SK-N-SH (cell line): ENCODE measurements at regions not wholly inside any gene's neighbourhood (a gene's known extent, or its start where the extent isn't known, plus 50 kb on each side); places are given as distances from the start of the nearest gene placed in this dataset.
A peak's percentile ranks its signal among the peaks of the same experiment; 100 is the strongest.

Experiments
- CTCF ChIA-PET: fragments of 300-600, 350-600 bp; formaldehyde crosslinking; extraction: SDS; loops from one replicate; lab custom pipeline; 2021; lab: Yijun Ruan, JAX
- POLR2A ChIA-PET: fragments of 350-600 bp; sonication (Branson Sonifier 250); formaldehyde crosslinking; extraction: SDS; loops from one replicate; lab custom pipeline; 2020; ENCODE audit warnings: antibody characterized with exemption, inconsistent platforms; lab: Yijun Ruan, JAX
- DNase-seq: peaks from one replicate; pipeline ENCODE4 v3.0.0; 2012
- H2AFZ ChIP-seq: fragments of 200-600 bp; sonication (generic); 2 replicates; pipeline ENCODE4 v1.8.1; 2016; ENCODE audit warnings: antibody characterized with exemption, mild to moderate bottlenecking, low read depth
- H3F3A ChIP-seq: fragments of 200-600 bp; sonication (generic); replicated peaks from 2 replicates; pipeline ENCODE3; 2016; ENCODE audit warnings: antibody characterized with exemption, mild to moderate bottlenecking; ENCODE audit not compliant: insufficient read depth
- H3K27ac ChIP-seq, 2 experiments: fragments of 200-500 bp in 1 of 2; fragments of 200-600 bp in 1 of 2; sonication (Bioruptor generic) in 1 of 2; sonication (generic), shearing (Covaris generic) in 1 of 2; 2 replicates each; pipeline versions ENCODE4 v1.5.1 to v1.6.1; 2014 to 2016; ENCODE audit warnings: low read depth in 2 of 2, inconsistent platforms in 1 of 2, low read length in 1 of 2, mild to moderate bottlenecking in 1 of 2, mixed read lengths in 1 of 2
- H3K27me3 ChIP-seq: fragments of 200-600 bp; sonication (generic), shearing (Covaris generic); 2 replicates; pipeline ENCODE4 v1.6.1; 2016; ENCODE audit warnings: mixed run types; ENCODE audit not compliant: insufficient read depth
- H3K36me3 ChIP-seq, 2 experiments: fragments of 200-500 bp in 1 of 2; fragments of 200-600 bp in 1 of 2; sonication (Bioruptor generic) in 1 of 2; sonication (generic) in 1 of 2; replicated peaks in 1 of 2; 2 replicates each; pipeline versions ENCODE3 to v1.5.1; 2014 to 2016; ENCODE audit warnings: low read length in 1 of 2, mild to moderate bottlenecking in 1 of 2; ENCODE audit not compliant: insufficient read depth in 2 of 2, control insufficient read depth in 1 of 2
- H3K4me1 ChIP-seq, 2 experiments: fragments of 200-500 bp in 1 of 2; fragments of 200-600 bp in 1 of 2; sonication (Bioruptor generic) in 1 of 2; sonication (generic), shearing (Covaris generic) in 1 of 2; 2 replicates each; pipeline versions ENCODE4 v1.5.1 to v1.6.1; 2014 to 2016; ENCODE audit warnings: low read depth in 1 of 2, low read length in 1 of 2, mixed run types in 1 of 2; ENCODE audit not compliant: insufficient read depth in 2 of 2, control insufficient read depth in 1 of 2
- H3K4me2 ChIP-seq: fragments of 200-600 bp; sonication (generic), shearing (Covaris generic); 2 replicates; pipeline ENCODE4 v1.6.1; 2017; ENCODE audit warnings: mixed run types
- H3K4me3 ChIP-seq, 2 experiments: fragments of 200-500 bp in 1 of 2; fragments of 200-600 bp in 1 of 2; sonication (Bioruptor generic) in 1 of 2; sonication (generic), shearing (Covaris generic) in 1 of 2; 2 replicates each; pipeline versions ENCODE4 v1.5.1 to v1.8.1; 2014 to 2016; ENCODE audit warnings: low read depth in 2 of 2, inconsistent platforms in 1 of 2, low read length in 1 of 2, mild to moderate bottlenecking in 1 of 2, mixed read lengths in 1 of 2, moderate library complexity in 1 of 2
- H3K79me2 ChIP-seq: fragments of 200-600 bp; sonication (generic); 2 replicates; pipeline ENCODE4 v1.8.1; 2017; ENCODE audit warnings: mild to moderate bottlenecking; ENCODE audit not compliant: insufficient read depth
- H3K9ac ChIP-seq: fragments of 200-600 bp; sonication (generic); 2 replicates; pipeline ENCODE4 v1.6.1; 2017; ENCODE audit warnings: mixed run types
- H3K9me2 ChIP-seq: fragments of 200-600 bp; sonication (generic); 2 replicates; pipeline ENCODE4 v1.6.1; 2017; ENCODE audit warnings: mixed run types
- H3K9me3 ChIP-seq: fragments of 200-600 bp; sonication (generic); 2 replicates; pipeline ENCODE4 v1.6.1; 2017; ENCODE audit warnings: mixed run types, mild to moderate bottlenecking, moderate library complexity
- H4K20me1 ChIP-seq: fragments of 200-600 bp; sonication (generic); 2 replicates; pipeline ENCODE4 v1.6.1; 2017; ENCODE audit warnings: mild to moderate bottlenecking, mixed run types; ENCODE audit not compliant: insufficient read depth
- EP300 ChIP-seq, 2 experiments: IDR thresholded peaks; 2 replicates each; pipeline versions ENCODE4 v1.4.0 to v1.6.1; 2012; ENCODE audit warnings: borderline replicate concordance in 1 of 2, low read depth in 1 of 2, low read length in 1 of 2
- FOSL2 ChIP-seq: IDR thresholded peaks from 2 replicates; pipeline ENCODE4 v1.4.0; 2012; ENCODE audit warnings: low read depth, mild to moderate bottlenecking, moderate library complexity, borderline replicate concordance
- FOXJ3 ChIP-seq: sonication (generic); formaldehyde crosslinking; IDR thresholded peaks from 2 replicates; pipeline ENCODE4 v1.5.1; 2020; ENCODE audit warnings: mild to moderate bottlenecking, missing genetic modification reagents
- NFIC ChIP-seq: IDR thresholded peaks from 2 replicates; pipeline ENCODE4 v1.4.0; 2012; ENCODE audit warnings: borderline replicate concordance
- NRF1 ChIP-seq: IDR thresholded peaks from 2 replicates; pipeline ENCODE4 v1.6.1; 2012; ENCODE audit warnings: low read depth, mild to moderate bottlenecking, low read length
- POLR2AphosphoS5 ChIP-seq: IDR thresholded peaks from 2 replicates; pipeline ENCODE4 v1.6.1; 2012; ENCODE audit warnings: low read depth, low read length
- RCOR1 ChIP-seq: fragments of 150-350 bp; IDR thresholded peaks from 2 replicates; pipeline ENCODE4 v1.6.1; 2017; ENCODE audit warnings: antibody characterized with exemption, low read length
- TCF12 ChIP-seq: IDR thresholded peaks from 2 replicates; pipeline ENCODE4 v1.4.0; 2012
- YY1 ChIP-seq: IDR thresholded peaks from 2 replicates; pipeline ENCODE4 v1.4.0; 2012; ENCODE audit warnings: low read depth, mild to moderate bottlenecking
- WGBS: methylation state at CpG from one replicate; pipeline ENCODE4 v1.1.6; 2017; ENCODE audit warnings: low lambda C conversion rate; 5-methylcytosine and 5-hydroxymethylcytosine counted together
- TF ChIP-seq, protein P1 (sequence below): fragments of 150-350 bp; IDR thresholded peaks from 2 replicates; pipeline ENCODE4 v1.6.1; 2017; ENCODE audit warnings: antibody characterized with exemption, low read length, low read depth, borderline replicate concordance
- TF ChIP-seq, protein P2 (sequence below): fragments of 200-600 bp; sonication (generic); IDR thresholded peaks from 2 replicates; pipeline ENCODE4 v1.6.1; 2017; ENCODE audit warnings: antibody characterized with exemption, mild to moderate bottlenecking, moderate library complexity

DNA sequence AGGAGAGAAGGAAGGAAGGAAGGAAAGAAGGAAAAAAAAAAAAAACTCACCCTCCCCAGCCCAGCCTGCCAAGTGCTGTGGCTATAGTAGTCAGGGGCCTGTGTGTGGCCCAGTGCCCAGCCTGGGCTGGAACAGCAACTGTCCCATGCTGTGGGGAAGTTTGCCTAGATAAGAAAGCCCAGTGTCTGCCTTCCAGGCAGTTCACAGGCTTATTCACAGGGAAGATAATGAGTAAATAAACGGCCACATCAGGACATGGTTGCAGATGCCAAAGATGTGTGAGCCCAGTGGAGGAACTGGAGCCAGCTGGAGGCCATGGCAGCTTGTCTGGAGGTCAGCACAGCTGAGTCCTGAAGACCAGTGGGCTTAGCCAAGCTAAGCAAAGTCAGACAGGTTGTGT is 132.4 kb upstream of the FOXK1 start:
- H3K79me2 ChIP-seq, result no peaks in the 10 kb centered on the region
- ChIA-PET CTCF (interaction anchor here (0.8 kb wide), 2 partner anchors 10 to 18 kb away, joined by 3 read pairs; no protein-coding TSS in a partner anchor), POLR2A (no interaction called here)
- peak; percentile 31 for DNase-seq
- H3K27me3 ChIP-seq, result no peaks in the 10 kb centered on the region
- H3K9me3 ChIP-seq, result peaks cover 6% of the 10 kb centered on the region; the same call in 1 of the 2 replicates
- H3K9me2 ChIP-seq, result no peaks in the 10 kb centered on the region
- no peaks in the 10 kb centered on the region for H3K36me3 ChIP-seq
- 0% methylated on average over 1 of the region's 1 CpG for WGBS
- TF ChIP-seq, protein P1, sequence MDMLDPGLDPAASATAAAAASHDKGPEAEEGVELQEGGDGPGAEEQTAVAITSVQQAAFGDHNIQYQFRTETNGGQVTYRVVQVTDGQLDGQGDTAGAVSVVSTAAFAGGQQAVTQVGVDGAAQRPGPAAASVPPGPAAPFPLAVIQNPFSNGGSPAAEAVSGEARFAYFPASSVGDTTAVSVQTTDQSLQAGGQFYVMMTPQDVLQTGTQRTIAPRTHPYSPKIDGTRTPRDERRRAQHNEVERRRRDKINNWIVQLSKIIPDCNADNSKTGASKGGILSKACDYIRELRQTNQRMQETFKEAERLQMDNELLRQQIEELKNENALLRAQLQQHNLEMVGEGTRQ, result no peak
- no peak for TF ChIP-seq EP300 (IDR thresholded peaks at IDR 0.05; ENCODE audit: borderline replicate concordance in 1 of 2, low read depth in 1 of 2, low read length in 1 of 2)
- TF ChIP-seq TCF12, result no peak
- TF ChIP-seq, protein P2, sequence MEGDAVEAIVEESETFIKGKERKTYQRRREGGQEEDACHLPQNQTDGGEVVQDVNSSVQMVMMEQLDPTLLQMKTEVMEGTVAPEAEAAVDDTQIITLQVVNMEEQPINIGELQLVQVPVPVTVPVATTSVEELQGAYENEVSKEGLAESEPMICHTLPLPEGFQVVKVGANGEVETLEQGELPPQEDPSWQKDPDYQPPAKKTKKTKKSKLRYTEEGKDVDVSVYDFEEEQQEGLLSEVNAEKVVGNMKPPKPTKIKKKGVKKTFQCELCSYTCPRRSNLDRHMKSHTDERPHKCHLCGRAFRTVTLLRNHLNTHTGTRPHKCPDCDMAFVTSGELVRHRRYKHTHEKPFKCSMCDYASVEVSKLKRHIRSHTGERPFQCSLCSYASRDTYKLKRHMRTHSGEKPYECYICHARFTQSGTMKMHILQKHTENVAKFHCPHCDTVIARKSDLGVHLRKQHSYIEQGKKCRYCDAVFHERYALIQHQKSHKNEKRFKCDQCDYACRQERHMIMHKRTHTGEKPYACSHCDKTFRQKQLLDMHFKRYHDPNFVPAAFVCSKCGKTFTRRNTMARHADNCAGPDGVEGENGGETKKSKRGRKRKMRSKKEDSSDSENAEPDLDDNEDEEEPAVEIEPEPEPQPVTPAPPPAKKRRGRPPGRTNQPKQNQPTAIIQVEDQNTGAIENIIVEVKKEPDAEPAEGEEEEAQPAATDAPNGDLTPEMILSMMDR, result no peak
- TF ChIP-seq NRF1, result no peak
- no peak for TF ChIP-seq FOSL2
- no peak for TF ChIP-seq FOXJ3
- TF ChIP-seq RCOR1, result peak; percentile 48; the same call in 1 of the 2 replicates
- H3K4me3 ChIP-seq, result no peak overlapping the region
- H3K9ac ChIP-seq, result no peak overlapping the region
- no peak overlapping the region for H2AFZ ChIP-seq
- H3K4me2 ChIP-seq, result no peak overlapping the region
- H3F3A ChIP-seq, result no peaks in the 10 kb centered on the region
- H3K4me1 ChIP-seq, result peaks cover 0 to 10% of the 10 kb centered on the region in 2 experiments; a peak in 1 of 4 replicates
- H3K27ac ChIP-seq, result no peak overlapping the region; a peak in 1 of 4 replicates
- no peaks in the 10 kb centered on the region for H4K20me1 ChIP-seq

DNA sequence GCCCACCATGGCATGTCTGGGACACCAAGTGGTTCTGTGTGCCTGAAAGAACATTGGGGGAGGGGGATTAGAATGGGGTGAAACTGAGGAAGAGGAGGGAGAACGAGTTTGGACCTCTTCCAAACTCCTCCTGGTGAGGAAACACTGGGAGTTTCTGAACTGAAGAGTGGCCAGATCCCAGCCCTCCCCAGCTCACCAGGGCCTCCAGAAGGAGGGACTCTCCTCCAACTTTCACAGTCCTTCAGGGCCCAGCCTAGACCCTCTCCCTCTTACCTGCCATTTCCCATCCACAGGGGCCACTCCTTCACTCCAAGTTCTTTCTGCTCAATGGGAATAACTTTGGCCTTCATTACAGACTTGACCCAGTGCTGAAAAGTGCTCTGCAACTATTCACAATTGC is 132.0 kb upstream of the FOXK1 start:
- no peak for TF ChIP-seq TCF12
- no peaks in the 10 kb centered on the region for H3K79me2 ChIP-seq
- H3K9me3 ChIP-seq, result peaks cover 6% of the 10 kb centered on the region; the same call in 1 of the 2 replicates
- POLR2A ChIA-PET, result no interaction called here
- H3K36me3 ChIP-seq, result no peaks in the 10 kb centered on the region
- no peak for DNase-seq
- no peak overlapping the region for H2AFZ ChIP-seq
- WGBS, result 4% methylated on average over 1 of the region's 1 CpG
- H3K9me2 ChIP-seq, result no peaks in the 10 kb centered on the region
- no peaks in the 10 kb centered on the region for H3F3A ChIP-seq
- H3K27me3 ChIP-seq, result no peaks in the 10 kb centered on the region
- no peak overlapping the region for H3K9ac ChIP-seq
- no peak overlapping the region for H3K4me2 ChIP-seq
- CTCF ChIA-PET, result interaction anchor here (0.8 kb wide), 2 partner anchors 10 to 19 kb away, joined by 3 read pairs; no protein-coding TSS in a partner anchor
- H3K4me1 ChIP-seq, result peaks cover 0 to 10% of the 10 kb centered on the region in 2 experiments; a peak in 1 of 4 replicates
- H3K4me3 ChIP-seq, result no peak overlapping the region
- no peaks in the 10 kb centered on the region for H4K20me1 ChIP-seq
- H3K27ac ChIP-seq, result no peak overlapping the region; a peak in 1 of 4 replicates

DNA sequence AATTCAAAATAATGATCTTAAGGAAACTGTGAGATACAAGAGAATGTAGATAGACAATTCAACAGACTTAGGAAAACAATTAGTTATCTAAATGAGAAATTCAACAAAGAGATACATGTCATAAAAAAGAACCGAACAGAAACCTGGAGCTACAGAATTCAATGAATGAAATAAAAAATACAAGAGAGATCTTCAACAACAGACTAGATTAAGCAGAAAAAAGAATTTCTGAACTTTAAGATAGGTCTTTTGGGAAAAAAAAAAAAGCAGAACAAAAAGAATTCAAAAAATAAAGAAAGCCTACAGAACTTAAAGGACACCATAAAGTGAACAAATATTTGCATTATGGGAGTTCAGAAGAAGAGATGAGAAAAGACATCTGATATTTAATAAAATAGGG is 129.1 kb upstream of the FOXK1 start:
- Histone ChIP-seq H4K20me1 (no peaks in the 10 kb centered on the region), H3K4me3 (no peak overlapping the region), H3K79me2 (no peaks in the 10 kb centered on the region)
- CTCF ChIA-PET, result interaction anchor here (1.3 kb wide), 1 partner anchor 16 kb away, joined by 6 read pairs; no protein-coding TSS in a partner anchor
- TF ChIP-seq POLR2AphosphoS5, result no peak
- TF ChIP-seq, protein P1, result no peak
- TF ChIP-seq YY1, result no peak
- no peak for TF ChIP-seq NFIC
- TF ChIP-seq EP300 (IDR thresholded peaks at IDR 0.05; ENCODE audit: borderline replicate concordance in 1 of 2, low read depth in 1 of 2, low read length in 1 of 2), result no peak
- no peak for TF ChIP-seq RCOR1
- TF ChIP-seq, all 33 proteins: peak for 0
- Histone ChIP-seq H3K9ac (no peak overlapping the region), H3K9me2 (no peaks in the 10 kb centered on the region), H3K4me1 (peaks cover 0 to 10% of the 10 kb centered on the region in 2 experiments; a peak in 1 of 4 replicates), H3K27me3 (no peaks in the 10 kb centered on the region), H3F3A (no peaks in the 10 kb centered on the region), H3K27ac (no peak overlapping the region), H3K9me3 (peaks cover 6% of the 10 kb centered on the region; the same call in 1 of the 2 replicates), H3K4me2 (no peak overlapping the region), H3K36me3 (no peaks in the 10 kb centered on the region), H2AFZ (no peak overlapping the region)
- no peak for DNase-seq
- WGBS, result 34% methylated on average over 1 of the region's 1 CpG
- POLR2A ChIA-PET, result no interaction called here
